GM21717 (cell line): ENCODE measurements at regions not wholly inside any gene's neighbourhood (a gene's known extent, or its start where the extent isn't known, plus 50 kb on each side); places are given as distances from the start of the nearest gene placed in this dataset.

Source experiments
- ATAC-seq: cut with Tn5 transposase; IDR thresholded peaks from one replicate; pipeline ENCODE4 v1.9.1; 2021; ENCODE audit warnings: mild to moderate bottlenecking, moderate library complexity; ENCODE audit not compliant: unreplicated experiment

DNA sequence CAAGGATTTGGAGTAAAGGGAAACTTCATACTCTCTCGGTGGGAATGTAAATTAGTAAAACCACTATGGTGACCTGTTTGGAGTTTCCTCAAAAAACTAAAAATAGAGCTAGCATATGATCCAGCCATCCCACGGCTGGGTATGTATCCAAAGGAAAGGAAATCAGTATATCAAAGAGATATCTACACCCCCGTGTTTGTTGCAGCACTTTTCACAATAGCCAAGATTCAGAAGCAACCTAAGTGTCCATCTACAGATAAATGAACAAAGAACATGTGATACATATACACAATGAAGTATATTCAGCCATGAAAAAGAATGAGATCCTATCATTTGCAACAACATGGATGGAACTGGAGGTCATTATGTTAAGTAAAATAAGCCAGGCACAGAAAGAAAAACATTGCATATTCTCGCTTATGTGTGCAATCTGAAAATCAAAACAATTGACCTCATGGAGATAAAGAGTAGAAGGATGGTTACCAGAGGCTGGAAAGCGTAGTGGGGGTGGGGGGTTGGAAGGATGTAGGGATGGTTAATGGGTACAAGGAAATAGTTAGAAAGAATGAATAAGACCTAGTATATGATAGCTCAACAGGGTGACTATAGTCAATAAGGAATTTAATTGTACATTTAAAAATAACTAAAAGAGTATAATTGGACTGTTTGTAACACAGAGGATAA, 468.0 kb downstream of the BCAT1 start:
- no peak for ATAC-seq

DNA sequence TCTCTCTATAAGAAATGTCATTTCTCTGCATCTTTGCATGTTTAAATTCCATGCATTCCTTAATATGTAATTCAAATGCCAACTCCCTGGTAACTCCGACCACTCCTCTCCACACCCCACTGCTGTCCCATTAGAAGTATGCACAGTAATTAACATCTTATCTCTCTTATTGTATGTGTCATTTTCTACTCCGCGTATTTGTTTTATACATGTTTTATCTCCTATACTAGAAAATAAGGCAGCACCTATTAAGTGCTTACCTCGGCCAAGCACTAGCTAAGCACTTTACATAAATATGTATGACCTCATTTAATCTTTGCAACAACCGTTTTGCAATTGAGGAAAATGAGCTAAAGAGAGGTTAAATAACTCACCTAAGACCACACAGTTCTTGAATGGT, 469.8 kb downstream of the BCAT1 start:
- no peak for ATAC-seq

DNA sequence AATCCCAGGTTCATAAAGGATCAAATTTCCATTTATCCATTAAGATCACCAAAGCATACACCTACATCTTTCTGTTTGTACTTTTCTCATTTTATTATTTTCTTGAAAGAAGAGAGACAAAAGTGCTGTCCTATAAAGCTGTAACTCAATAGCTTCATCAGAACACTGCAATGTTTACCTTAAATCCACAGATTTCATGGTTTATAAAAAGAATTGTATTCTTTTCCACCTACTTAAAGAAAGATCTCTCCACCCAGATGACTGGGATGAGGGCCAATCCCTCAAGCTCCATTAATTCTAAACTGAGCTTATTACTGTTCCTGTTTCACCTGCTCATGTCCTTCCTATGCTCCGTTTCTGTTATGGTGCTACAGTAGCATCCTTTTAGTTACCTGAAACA, 470.6 kb downstream of the BCAT1 start:
- no peak for ATAC-seq

DNA sequence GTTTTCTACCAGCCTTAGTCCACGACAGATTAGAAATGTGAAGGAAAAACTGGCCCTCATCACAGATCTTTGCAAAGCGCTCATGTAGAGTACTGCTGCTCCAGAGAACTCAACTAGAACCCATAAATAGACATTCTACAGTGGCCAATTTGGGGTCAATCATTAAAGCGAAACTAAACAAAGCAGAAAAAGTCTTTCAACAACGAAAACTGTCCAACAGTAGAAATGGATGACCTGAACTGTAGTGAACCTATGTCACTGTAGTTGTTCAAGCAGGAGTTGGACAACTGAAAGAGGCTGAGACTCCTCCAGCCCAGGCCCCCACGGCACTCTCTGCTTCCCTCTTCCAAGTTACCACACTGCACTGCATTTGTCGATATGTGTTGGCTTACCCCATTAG, 472.6 kb downstream of the BCAT1 start:
- no peak for ATAC-seq

DNA sequence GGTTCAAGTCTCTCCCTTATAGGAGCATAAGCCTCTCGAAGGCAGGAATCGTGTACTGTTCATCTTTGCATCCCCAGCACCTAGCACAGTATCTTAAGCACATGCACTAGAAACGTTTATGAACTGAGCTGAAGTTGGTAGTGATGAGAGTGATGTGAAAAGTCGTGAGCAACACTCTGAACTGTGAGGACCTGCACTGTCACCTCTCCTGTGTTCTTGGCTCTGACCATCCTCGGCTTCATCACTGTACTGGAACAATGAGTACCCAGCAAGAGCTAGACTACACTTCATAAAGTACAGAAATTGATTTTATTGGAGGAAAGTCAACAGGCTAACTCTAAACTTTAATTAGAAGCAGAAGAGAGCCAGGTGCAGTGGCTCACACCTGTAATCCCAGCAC, 473.6 kb downstream of the BCAT1 start:
- ATAC-seq: no peak

DNA sequence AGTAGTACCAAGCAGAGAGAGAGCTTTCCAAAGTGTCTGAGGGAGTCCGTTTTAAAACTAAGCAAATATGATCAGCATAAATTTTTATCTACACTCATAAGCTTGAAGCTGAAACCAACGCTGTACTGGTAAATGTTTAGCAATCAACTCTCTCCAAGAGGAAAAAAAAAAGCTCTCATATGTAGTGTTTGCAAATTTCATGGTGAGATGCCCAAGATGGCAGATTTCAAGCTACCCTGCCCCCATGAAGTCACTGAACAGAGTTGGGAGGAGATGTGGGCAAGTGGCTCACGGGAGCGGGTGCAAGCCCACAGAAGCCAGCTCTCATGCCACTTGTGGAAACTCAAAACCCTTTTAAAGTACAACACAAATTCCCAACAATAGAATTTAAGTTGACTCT, 475.8 kb downstream of the BCAT1 start:
- no peak for ATAC-seq

DNA sequence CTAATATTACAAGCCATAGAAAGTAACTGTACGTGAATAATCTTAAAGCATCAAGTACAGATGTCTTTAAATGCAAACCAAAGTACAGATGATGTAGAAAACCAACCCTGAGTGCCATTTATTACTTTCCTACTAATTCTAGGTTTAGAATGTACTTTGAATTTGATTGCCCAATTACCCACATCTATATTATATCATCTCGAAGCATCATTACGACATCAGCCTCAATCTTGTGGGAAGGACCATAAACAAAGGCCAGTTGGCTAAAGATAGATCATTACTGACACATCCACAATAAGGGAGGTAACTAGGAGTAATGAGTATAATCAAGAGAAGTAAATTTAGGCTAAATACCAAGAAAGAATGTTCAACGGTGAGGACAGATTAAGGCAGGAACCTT, 478.9 kb downstream of the BCAT1 start:
- no peak for ATAC-seq

DNA sequence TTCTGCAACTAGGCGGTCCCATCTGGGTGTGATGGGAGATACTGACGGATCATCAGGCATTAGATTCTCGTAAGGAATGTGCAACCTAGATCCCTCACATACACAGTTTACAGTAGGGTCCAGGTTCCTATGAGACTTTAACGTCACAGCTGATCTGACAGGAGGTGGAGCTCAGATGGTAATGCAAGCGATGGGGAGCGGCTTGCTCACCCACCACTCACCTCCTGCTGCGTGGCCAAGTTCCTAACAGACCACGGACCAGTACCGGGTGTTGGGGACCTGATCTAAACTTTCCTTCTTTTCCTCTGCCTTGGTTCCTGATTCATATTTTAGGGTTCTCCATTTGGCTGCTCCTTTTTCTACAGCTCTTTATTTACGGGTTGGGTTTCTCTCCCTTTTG, 479.8 kb downstream of the BCAT1 start:
- no peak for ATAC-seq

DNA sequence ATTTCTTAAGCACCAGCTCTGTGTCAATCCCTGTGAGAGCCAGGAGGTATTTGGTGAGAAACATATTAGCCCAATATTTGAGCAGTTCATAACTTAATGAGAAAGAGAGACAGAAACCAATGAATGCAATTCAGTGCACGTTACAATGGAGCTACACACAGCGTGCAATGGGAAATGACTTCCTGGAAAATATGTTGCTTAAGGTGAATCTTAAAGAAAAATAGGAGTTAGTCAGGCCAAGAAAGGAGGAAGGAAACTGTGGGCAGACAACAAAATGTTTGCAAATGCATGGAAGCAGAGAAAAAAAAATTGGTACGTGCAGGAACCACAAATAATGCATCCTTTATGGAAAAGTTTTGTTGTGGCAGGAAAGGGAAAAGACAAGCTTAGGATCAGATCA, 481.7 kb downstream of the BCAT1 start:
- ATAC-seq: no peak

DNA sequence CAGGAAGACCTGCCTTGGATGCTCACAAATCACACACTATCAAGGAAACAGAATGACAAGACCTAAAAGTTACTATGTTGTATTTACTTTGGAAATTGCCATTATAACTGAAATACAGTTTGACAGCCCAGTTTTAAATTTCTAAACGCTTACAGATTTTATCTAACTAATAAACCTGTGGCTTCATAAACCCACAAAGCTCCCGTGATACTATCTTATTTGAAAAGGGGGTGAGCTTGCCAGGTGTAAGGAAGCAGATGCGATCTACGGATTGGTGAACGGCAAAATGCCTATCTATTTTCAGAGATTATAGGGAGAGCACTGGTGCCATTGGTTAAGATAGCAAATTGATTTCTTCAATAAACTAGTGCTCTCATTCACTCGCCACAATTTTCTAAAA, 485.5 kb downstream of the BCAT1 start:
- ATAC-seq: no peak

DNA sequence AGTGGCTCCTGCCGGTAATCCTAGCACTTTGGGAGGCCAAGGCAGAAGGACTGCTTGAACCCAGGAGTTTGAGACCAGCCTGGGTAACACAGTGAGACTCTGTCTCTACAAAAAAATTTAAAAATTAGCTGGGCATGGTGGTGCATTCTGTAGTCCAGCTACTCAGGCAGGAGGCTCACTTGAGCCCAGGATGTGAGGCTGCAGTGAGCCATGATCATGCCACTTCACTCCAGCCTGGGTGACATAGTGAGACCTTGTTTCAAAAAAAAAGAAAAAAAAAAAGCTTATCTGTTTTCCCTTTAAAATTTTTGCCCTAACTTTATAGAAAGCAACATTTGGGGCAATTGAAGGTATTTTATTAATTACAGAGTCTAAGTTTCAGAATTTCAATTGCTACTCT, 486.0 kb downstream of the BCAT1 start:
- ATAC-seq: no peak

DNA sequence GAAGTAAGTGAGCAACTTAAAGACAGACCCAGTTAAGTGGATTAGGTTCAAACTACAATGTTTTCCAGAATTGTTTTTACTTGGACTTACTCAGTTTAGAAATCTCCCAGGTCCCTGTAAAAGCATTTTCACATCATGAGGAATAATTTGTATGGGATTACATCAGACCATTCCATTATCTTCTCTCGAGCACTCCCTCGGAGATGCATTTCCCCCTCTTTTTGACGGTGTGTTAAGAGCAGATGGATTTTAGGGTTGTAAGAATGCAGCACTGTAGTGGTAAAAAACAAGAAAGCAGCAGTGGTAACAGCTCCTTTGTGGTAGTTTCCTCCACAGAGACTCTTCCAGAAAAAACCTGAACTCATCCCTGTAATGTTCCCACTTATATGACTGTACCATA, 488.4 kb downstream of the BCAT1 start:
- ATAC-seq: no peak

DNA sequence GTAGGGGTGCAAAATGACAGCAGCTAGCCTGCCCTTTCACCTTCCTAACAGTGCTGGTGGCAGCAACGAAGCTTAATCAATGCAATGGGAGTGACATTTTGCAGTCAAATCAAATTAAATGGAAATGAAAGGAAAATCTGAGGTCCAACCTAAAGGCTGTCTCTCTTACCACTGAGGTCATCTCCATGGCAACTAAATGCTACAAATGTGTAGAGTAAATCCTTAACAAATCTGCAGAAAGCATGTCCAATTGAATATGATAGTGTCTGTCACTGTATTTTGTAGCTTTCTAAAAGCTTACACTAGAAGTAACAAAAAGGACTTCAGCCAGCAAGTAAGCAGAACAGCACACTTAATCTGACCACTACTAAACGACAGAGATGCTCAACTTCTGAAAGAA, 488.8 kb downstream of the BCAT1 start:
- no peak for ATAC-seq

DNA sequence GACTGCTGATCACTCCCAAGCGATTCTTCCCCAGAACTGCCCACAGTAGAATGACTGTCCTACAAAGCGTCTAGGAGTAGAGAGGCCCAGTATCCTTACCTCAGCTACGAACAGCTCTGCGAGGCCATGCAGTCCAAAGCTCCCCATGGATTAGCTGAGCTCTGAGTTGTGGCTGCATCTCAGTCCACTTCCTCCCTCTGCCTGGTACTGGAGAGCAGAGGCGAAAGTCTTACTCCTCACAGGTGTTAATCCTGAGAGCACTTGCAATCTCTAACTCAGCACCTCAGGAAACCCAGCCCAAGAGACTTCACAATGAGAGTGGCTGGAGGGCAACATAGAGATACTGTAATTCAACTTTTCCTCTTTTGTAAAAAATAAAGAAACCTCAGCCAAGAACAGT, 493.1 kb downstream of the BCAT1 start:
- ATAC-seq: no peak

DNA sequence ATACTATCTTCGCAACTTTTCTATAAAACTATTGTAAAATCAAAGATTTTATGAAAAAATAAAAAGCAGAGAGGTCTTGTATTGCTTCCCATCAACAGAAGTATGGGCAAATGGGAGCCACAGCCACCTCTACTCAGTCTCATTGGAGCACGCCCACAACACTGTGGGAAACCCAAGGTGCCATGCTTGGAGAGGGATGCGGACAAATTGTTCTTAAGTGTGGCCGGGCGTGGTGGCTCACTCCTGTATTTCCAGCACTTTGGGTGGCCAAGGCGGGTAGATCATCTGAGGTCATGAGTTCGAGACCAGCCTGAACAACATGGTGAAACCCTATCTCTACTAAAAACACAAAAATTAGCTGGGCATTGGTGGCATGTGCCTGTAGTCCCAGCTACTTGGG, 498.2 kb upstream of the SOX5 start:
- ATAC-seq: no peak

DNA sequence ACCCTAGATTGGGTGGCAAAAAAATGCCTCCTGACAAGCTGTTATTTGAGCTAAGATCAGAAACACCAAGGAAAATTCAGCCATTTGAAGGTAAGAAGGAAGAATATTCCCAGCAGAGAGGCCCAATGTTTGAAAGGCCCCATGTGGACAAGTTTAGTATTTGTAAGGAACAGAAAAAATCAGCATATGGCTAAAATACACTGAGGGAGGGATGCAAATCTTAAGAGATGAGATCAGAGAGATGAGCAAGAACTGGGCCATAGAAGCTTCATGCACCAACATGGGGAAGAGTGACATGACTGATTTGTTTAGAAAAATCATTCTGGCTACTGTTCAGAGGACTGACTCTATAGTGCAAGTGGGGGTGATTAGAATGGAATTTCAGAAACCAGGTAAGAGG, 496.8 kb upstream of the SOX5 start:
- ATAC-seq: no peak

DNA sequence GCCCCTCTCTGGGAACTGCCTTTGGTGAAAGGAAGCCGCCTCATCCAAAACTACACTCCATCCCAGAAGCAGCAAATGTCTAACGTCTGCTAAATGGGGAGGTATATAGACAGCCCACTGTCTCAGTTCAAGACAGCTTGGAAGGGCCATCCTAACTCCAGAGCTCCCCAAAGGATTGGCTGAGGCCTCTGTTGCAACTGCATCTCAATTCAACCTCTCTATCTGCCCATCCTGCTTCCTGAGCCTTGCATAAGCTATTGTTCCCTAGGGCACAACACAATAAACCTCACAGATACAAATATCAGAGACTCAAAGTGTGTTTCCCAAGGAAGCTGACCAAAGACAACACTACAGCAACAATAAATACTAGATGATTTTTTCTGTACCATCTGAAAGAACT, 495.2 kb upstream of the SOX5 start:
- no peak for ATAC-seq

DNA sequence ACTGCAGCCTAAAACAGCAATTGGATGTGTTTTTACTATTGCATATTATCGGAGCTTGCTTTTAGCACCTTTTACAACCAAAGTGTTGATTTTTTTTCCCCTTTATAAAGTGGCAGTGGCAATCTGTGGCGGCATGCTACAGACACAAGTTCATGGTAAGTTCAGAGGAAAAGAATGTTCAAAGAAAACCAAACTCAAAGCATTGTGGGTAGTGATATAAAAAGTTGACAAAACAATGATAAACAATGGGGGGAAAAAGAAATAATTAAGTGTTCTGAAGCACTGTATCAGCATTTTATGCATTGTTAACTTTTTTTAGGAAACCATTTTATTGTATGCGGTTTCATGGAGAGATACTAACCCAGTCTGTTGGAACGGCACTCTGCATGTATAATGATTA, 492.0 kb upstream of the SOX5 start:
- no peak for ATAC-seq

DNA sequence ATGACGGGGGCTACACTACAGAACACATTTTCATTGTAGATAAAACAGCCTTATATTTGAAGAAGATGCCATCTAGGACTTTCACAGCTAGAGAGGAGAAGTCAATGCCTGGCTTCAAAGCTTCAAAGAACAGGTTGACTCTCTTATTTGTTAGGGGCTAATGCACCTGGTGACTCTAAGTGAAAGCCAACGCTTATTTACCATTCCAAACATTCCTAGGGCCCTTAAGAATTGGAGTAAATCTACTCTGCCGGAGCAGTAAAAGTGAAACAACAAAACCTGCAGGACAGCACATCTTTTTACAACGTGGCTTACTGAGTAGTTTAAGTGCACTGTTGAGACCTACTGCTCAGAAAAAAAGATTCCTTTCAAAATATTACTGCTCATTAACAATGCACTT, 487.2 kb upstream of the SOX5 start:
- ATAC-seq: no peak

DNA sequence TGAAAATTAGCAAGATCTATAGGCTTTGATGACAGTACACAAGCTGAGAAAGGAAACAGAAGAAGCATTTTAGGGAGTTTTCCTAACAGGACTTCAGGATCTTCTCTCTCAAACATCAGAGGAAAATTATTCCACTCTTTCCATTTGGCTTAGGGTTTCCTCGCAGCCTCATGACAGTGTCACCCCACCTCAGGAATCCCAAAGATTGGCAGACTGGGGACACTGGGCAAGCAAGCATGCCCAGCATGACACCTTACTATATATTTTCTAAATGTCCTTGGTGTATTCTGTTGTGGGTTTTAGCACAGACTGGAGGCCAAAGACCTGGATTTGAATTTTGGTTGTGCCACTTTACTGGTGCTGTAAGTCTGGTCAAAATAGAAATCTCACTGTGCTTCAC, 482.4 kb upstream of the SOX5 start:
- ATAC-seq: no peak

DNA sequence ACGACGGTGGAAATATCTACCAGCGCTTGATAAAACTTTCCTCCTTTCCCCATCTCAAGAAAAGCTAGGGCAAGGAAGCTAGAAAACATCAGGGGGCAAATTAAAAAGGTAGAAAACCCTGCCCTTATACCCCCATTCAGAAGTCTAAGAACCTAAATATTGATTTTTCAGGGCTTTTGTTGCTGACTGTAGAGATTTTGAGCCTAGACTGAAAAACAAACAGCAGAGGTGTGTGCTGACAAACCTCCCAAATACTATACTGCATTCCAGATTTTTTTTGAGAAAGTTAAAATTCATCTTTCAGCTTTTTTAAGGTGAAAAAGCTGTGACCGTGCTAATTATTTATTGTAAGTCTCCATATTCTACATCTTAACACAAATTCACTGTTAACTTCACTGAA, 478.3 kb upstream of the SOX5 start:
- no peak for ATAC-seq

DNA sequence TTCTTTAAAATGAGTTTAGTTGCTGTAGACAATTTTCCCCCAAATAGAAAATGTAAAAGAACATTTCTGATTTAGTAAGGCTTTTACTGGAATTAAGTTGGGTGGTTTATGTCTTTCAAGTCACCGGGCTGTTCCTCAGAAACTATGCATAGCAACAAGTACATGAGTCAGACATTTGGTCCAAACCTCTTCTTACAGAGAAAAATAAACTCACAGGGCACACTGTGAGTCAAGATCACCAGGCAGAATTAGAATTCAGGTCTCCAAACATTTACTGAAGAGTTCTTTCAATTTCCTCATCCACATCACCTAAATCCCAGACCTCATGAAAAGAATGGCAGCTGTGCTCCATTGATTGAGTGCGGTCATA, 476.1 kb upstream of the SOX5 start:
- ATAC-seq: no peak

DNA sequence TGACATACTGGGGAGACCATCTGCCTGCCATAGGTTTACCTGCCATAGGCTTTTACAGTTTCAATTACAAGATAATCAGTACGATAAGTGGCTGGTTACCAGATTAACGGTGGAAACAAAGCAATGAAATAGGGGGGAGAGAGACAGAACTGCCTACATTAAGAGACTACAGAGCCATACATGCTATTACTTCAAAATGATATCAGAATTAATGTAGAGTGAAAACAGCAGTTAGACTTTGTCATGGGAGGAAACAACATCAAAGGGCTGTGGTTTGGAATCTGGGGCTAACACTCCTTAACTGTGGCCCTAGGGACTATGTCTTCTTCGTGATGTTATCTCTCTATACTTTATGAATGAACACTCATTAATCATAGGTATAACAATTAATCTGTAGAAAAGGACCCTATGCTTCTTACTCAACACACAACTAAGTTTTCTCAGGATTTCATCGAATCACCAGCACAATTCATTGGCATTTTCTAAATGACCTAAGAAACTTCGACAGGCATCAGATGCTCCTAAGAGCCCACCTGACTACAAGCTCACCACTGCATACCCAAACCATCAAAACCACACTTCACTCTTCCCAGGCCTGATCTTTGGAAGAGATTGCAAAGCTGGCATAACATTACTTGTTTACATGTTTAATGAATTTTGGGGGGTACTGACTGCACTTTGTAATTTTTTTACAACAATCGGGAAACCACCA, 475.6 kb upstream of the SOX5 start:
- no peak for ATAC-seq
